Tibial nerve (tissue), 4 donors: ENCODE measurements at regions not wholly inside any gene's neighbourhood (a gene's known extent, or its start where the extent isn't known, plus 50 kb on each side); places are given as distances from the start of the nearest gene placed in this dataset.

Experiments
- DNase-seq, 2 donors: peaks; one replicate each; pipeline ENCODE4 v3.0.0-alpha.2; 2019; ENCODE audit warnings: low spot score in 2 of 2
- H3K27ac ChIP-seq, 4 donors: fragments of 200-600 bp; sonication (generic) in 3 of 4; one replicate each; pipeline ENCODE4 v1.5.1; 2017 to 2019; ENCODE audit warnings: mild to moderate bottlenecking in 1 of 4
- H3K27me3 ChIP-seq, 2 donors: fragments of 200-600 bp; sonication (generic) in 1 of 2; one replicate each; pipeline versions ENCODE4 v1.5.1 to v1.6.0; 2017 to 2019
- H3K36me3 ChIP-seq, 3 donors: fragments of 200-600 bp; sonication (generic); one replicate each; pipeline ENCODE4 v1.5.1; 2018 to 2019
- H3K4me1 ChIP-seq, 4 donors: fragments of 200-600 bp; sonication (generic) in 3 of 4; one replicate each; pipeline ENCODE4 v1.5.1; 2017 to 2019
- H3K4me3 ChIP-seq, 4 donors: fragments of 200-600 bp; sonication (generic) in 3 of 4; one replicate each; pipeline ENCODE4 v1.5.1; 2017 to 2019; ENCODE audit warnings: mild to moderate bottlenecking in 1 of 4, moderate library complexity in 1 of 4
- H3K9me3 ChIP-seq, 4 donors: fragments of 200-600 bp; sonication (generic) in 3 of 4; one replicate each; pipeline ENCODE4 v1.5.1; 2017 to 2019
- CTCF ChIP-seq, 5 experiments: fragments of 200-600 bp in 3 of 5; fragments of 450-650 bp in 2 of 5; sonication (generic) in 3 of 5; IDR thresholded peaks; one replicate each; pipeline ENCODE4 v1.5.1; 2016 to 2019; ENCODE audit warnings: antibody characterized with exemption in 5 of 5, mild to moderate bottlenecking in 3 of 5, moderate library complexity in 2 of 5
- EP300 ChIP-seq, 2 donors: sonication (generic); formaldehyde crosslinking; IDR thresholded peaks; one replicate each; pipeline ENCODE4 v1.6.1; 2017; ENCODE audit warnings: antibody characterized with exemption in 2 of 2, mild to moderate bottlenecking in 1 of 2
- POLR2A ChIP-seq, 2 donors: fragments of 450-650 bp; IDR thresholded peaks; one replicate each; pipeline ENCODE4 v1.6.1; 2017; ENCODE audit warnings: antibody characterized with exemption in 2 of 2, mild to moderate bottlenecking in 2 of 2, moderate library complexity in 2 of 2
- WGBS, 2 donors: methylation state at CpG; one replicate each; pipeline ENCODE4 v1.1.5; 2018; 5-methylcytosine and 5-hydroxymethylcytosine counted together

DNA sequence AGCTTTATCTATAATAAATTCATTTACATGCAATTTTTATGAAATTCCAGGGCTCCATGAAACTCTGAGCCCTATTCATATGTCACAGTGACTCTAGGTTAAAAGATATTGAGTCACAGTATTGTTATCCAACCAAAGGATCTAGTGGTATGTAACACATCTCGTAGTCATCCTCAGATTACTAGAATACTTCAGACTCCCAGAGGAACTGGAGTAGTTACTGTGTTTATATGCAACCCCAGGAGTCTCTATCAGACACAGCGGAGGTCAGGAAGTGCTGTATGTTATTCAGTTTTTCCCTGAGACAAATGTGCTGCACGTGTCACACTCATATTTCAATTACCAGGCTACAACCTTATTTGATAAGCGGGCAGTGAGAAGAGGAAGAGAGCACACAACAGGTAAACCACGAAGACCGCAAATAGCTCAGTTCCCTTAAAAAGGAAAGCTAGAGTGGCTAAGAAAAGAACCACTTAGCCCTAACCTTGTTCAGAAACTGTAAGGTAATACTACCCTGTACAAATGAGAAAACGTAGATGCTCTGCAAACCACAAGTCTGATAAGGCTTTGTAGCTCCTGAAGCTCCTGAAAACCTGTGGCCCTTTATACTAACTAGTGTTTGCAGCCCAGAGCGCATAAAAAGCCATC is 114.0 kb upstream of the CNTNAP2 start:
- no peaks in the 10 kb centered on the region for H3K9me3 ChIP-seq
- no peak overlapping the region for H3K4me3 ChIP-seq
- no peak for TF ChIP-seq EP300 (IDR thresholded peaks at IDR 0.05)
- TF ChIP-seq POLR2A (IDR thresholded peaks at IDR 0.05): no peak
- TF ChIP-seq CTCF (IDR thresholded peaks at IDR 0.05): no peak
- H3K27ac ChIP-seq: no peak overlapping the region
- DNase-seq: no peak
- H3K27me3 ChIP-seq: no peaks in the 10 kb centered on the region
- no peaks in the 10 kb centered on the region for H3K4me1 ChIP-seq
- 64 to 71% methylated on average over 8 of the region's 8 CpGs for WGBS, 2 donors
- no peaks in the 10 kb centered on the region for H3K36me3 ChIP-seq

- H3K4me1 ChIP-seq: no peaks in the 10 kb centered on the region
- no peak overlapping the region for H3K27ac ChIP-seq
- H3K27me3 ChIP-seq: no peaks in the 10 kb centered on the region
- H3K9me3 ChIP-seq: no peaks in the 10 kb centered on the region
- H3K4me3 ChIP-seq: no peak overlapping the region
- H3K36me3 ChIP-seq: no peaks in the 10 kb centered on the region
- no peak for DNase-seq
- TF ChIP-seq EP300 (IDR thresholded peaks at IDR 0.05) (no peak), POLR2A (IDR thresholded peaks at IDR 0.05) (no peak), CTCF (IDR thresholded peaks at IDR 0.05) (no peak)
Measured at GRCh38 chr7:146002008-146002407, 114.6 kb upstream of the CNTNAP2 start.

DNA sequence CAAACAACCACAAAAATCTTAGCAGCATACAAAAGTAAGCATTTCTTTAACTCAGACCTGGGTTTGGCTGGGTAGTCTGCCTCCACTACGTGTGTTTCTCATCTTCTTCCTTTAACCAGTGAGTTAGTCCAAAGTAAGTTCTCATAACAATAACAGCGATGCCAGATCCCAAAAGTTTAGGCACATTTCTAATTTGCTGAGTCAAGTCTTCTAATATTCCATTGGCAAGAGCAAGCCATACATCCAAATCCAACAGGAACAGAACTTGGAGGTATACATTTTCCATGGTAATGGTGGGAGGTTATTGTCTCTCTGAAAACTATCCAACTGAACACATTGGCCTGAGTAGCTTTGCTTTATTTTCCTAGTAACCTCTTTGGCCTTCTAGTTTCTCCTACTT is 115.7 kb upstream of the CNTNAP2 start:
- Histone ChIP-seq H3K9me3 (no peaks in the 10 kb centered on the region), H3K36me3 (no peaks in the 10 kb centered on the region), H3K27me3 (no peaks in the 10 kb centered on the region), H3K4me1 (no peaks in the 10 kb centered on the region), H3K27ac (no peak overlapping the region), H3K4me3 (no peak overlapping the region)
- no peak for TF ChIP-seq CTCF (IDR thresholded peaks at IDR 0.05)
- TF ChIP-seq POLR2A (IDR thresholded peaks at IDR 0.05): no peak
- TF ChIP-seq EP300 (IDR thresholded peaks at IDR 0.05): no peak
- WGBS, 2 donors: 82 to 84% methylated on average over 2 of the region's 2 CpGs
- DNase-seq: no peak

- Histone ChIP-seq H3K9me3 (no peaks in the 10 kb centered on the region), H3K27ac (no peak overlapping the region), H3K36me3 (no peaks in the 10 kb centered on the region), H3K27me3 (no peaks in the 10 kb centered on the region), H3K4me3 (no peak overlapping the region), H3K4me1 (no peaks in the 10 kb centered on the region)
- TF ChIP-seq EP300 (IDR thresholded peaks at IDR 0.05) (no peak), CTCF (IDR thresholded peaks at IDR 0.05) (no peak), POLR2A (IDR thresholded peaks at IDR 0.05) (no peak)
- no peak for DNase-seq
- 75 to 85% methylated on average over 4 of the region's 4 CpGs for WGBS, 2 donors
Measured at GRCh38 chr7:145989469-145989868, 127.1 kb upstream of the CNTNAP2 start.

GRCh38 chr7:145986248-145986874 is 130.2 kb upstream of the CNTNAP2 start:
- WGBS, 2 donors: 51 to 63% methylated on average over 4 of the region's 4 CpGs
- Histone ChIP-seq H3K27ac (no peak overlapping the region), H3K9me3 (no peaks in the 10 kb centered on the region), H3K4me1 (no peaks in the 10 kb centered on the region), H3K36me3 (no peaks in the 10 kb centered on the region), H3K4me3 (no peak overlapping the region), H3K27me3 (no peaks in the 10 kb centered on the region)
- DNase-seq: no peak
- TF ChIP-seq EP300 (IDR thresholded peaks at IDR 0.05): no peak
- TF ChIP-seq CTCF (IDR thresholded peaks at IDR 0.05): no peak
- no peak for TF ChIP-seq POLR2A (IDR thresholded peaks at IDR 0.05)
